Panc1 (cell line): ENCODE measurements at regions not wholly inside any gene's neighbourhood (a gene's known extent, or its start where the extent isn't known, plus 50 kb on each side); places are given as distances from the start of the nearest gene placed in this dataset.

Experiments
- ATAC-seq: fragments of 200-7000 bp; cut with Tn5 transposase; 2 replicates; pipeline ENCODE4 v1.9.1; 2020; ENCODE audit warnings: mild to moderate bottlenecking, moderate library complexity
- BruUV-seq: library from RNA; stranded (reverse); fragments of 400-500 nt; replicated peaks from 2 replicates; lab custom pipeline; 2021; lab: Mats Ljungman, UMichigan
- CTCF ChIA-PET: fragments of 300-600 bp; sonication (Branson Sonifier 250); formaldehyde crosslinking; loops from one replicate; lab custom pipeline; 2022; ENCODE audit warnings: antibody characterized with exemption; lab: Charles Lee
- POLR2A ChIA-PET: fragments of 300-600 bp; sonication (Branson Sonifier 250); formaldehyde crosslinking; loops from one replicate; lab custom pipeline; 2022; ENCODE audit warnings: antibody characterized with exemption; lab: Charles Lee
- DNase-seq: peaks from one replicate; pipeline ENCODE4 v3.0.0-alpha.2; 2010; ENCODE audit warnings: low read depth, low spot score
- H3K27ac ChIP-seq: 2 replicates; pipeline ENCODE4 v1.5.1; 2011; ENCODE audit warnings: mild to moderate bottlenecking, low read length, inconsistent platforms
- H3K27me3 ChIP-seq: fragments of 200-500 bp; sonication (Bioruptor generic); 2 replicates; pipeline ENCODE4 v1.6.0; 2014; ENCODE audit warnings: low read length, inconsistent platforms; ENCODE audit not compliant: control insufficient read depth, insufficient read depth
- H3K36me3 ChIP-seq: fragments of 200-500 bp; sonication (Bioruptor generic); 2 replicates; pipeline ENCODE4 v1.5.1; 2014; ENCODE audit warnings: inconsistent platforms, mild to moderate bottlenecking, low read length, moderate library complexity; ENCODE audit not compliant: control insufficient read depth, insufficient read depth
- H3K4me1 ChIP-seq: 2 replicates; pipeline ENCODE4 v1.5.1; 2011; ENCODE audit warnings: inconsistent platforms, mild to moderate bottlenecking, low read length, moderate library complexity; ENCODE audit not compliant: control insufficient read depth, insufficient read depth
- H3K4me3 ChIP-seq, 2 experiments: 2 replicates each; pipeline ENCODE4 v1.5.1; 2011 to 2012; ENCODE audit warnings: low read depth in 2 of 2, low read length in 2 of 2, mild to moderate bottlenecking in 2 of 2, inconsistent platforms in 1 of 2, moderate library complexity in 1 of 2
- H3K9me3 ChIP-seq: fragments of 200-500 bp; sonication (Bioruptor generic); 2 replicates; pipeline ENCODE4 v1.5.1; 2014; ENCODE audit warnings: low read depth, mild to moderate bottlenecking, inconsistent platforms, low read length, moderate library complexity; ENCODE audit not compliant: control insufficient read depth, insufficient read depth
- POLR2AphosphoS5 ChIP-seq: IDR thresholded peaks from 2 replicates; pipeline ENCODE4 v1.6.1; 2012; ENCODE audit warnings: mild to moderate bottlenecking, low read depth, low read length, moderate library complexity
- SIN3A ChIP-seq: IDR thresholded peaks from 2 replicates; pipeline ENCODE4 v1.6.1; 2012; ENCODE audit warnings: low read depth, mild to moderate bottlenecking, low read length, moderate library complexity, borderline replicate concordance; ENCODE audit not compliant: insufficient read depth
- TCF7L2 ChIP-seq: IDR thresholded peaks from 2 replicates; pipeline ENCODE4 v1.6.1; 2011; ENCODE audit warnings: mild to moderate bottlenecking, low read depth, low read length, inconsistent platforms
- in situ Hi-C: cut with HindIII; loops from 2 replicates; pipeline ENCODE4 v1.10.0; 2016; ENCODE audit warnings: low sequenced_read_pairs, low pct_unique_long_range_greater_than_20kb
- intact Hi-C: fragments of 100-400 bp; cut with micrococcal nuclease; formaldehyde crosslinking; loops from one replicate; pipeline ENCODE4 v1.10.0; 2022; ENCODE audit not compliant: unreplicated experiment
- TF ChIP-seq, protein P1 (sequence below), 2 experiments: IDR thresholded peaks; 2 replicates each; pipeline ENCODE4 v1.6.1; 2011 to 2012; ENCODE audit warnings: low read depth in 2 of 2, control low read depth in 1 of 2, low read length in 1 of 2, mild to moderate bottlenecking in 1 of 2, moderate library complexity in 1 of 2; ENCODE audit not compliant: insufficient read depth in 1 of 2
- TF ChIP-seq, protein P2 (sequence below): fragments of 450-650 bp; IDR thresholded peaks from 2 replicates; pipeline ENCODE4 v1.5.1; 2017; ENCODE audit warnings: mild to moderate bottlenecking

DNA sequence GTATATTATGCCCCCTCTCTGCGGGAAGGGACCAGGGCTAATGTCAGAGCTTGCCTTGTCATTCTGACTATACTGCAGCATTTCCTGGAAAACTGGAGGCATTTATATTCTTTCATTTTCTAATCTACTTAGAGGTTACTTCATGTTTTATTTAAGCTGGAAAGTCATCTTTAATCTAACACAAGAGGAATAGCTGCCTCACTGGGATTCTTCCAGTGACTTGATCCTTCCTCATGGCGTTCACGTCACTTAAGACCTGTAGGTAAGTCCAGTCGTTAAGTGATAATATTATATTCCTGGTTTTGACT is 727.6 kb upstream of the DDX18 start:
- POLR2A ChIA-PET, result no interaction called here
- in situ Hi-C loops, result no loop called here
- TF ChIP-seq POLR2AphosphoS5, result no peak
- TF ChIP-seq TCF7L2, result no peak
- TF ChIP-seq, protein P1, sequence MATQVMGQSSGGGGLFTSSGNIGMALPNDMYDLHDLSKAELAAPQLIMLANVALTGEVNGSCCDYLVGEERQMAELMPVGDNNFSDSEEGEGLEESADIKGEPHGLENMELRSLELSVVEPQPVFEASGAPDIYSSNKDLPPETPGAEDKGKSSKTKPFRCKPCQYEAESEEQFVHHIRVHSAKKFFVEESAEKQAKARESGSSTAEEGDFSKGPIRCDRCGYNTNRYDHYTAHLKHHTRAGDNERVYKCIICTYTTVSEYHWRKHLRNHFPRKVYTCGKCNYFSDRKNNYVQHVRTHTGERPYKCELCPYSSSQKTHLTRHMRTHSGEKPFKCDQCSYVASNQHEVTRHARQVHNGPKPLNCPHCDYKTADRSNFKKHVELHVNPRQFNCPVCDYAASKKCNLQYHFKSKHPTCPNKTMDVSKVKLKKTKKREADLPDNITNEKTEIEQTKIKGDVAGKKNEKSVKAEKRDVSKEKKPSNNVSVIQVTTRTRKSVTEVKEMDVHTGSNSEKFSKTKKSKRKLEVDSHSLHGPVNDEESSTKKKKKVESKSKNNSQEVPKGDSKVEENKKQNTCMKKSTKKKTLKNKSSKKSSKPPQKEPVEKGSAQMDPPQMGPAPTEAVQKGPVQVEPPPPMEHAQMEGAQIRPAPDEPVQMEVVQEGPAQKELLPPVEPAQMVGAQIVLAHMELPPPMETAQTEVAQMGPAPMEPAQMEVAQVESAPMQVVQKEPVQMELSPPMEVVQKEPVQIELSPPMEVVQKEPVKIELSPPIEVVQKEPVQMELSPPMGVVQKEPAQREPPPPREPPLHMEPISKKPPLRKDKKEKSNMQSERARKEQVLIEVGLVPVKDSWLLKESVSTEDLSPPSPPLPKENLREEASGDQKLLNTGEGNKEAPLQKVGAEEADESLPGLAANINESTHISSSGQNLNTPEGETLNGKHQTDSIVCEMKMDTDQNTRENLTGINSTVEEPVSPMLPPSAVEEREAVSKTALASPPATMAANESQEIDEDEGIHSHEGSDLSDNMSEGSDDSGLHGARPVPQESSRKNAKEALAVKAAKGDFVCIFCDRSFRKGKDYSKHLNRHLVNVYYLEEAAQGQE (IDR thresholded peaks at IDR 0.05; ENCODE audit: insufficient read depth in 1 of 2, low read depth in 2 of 2, low read length in 1 of 2), result no peak
- TF ChIP-seq, protein P2, sequence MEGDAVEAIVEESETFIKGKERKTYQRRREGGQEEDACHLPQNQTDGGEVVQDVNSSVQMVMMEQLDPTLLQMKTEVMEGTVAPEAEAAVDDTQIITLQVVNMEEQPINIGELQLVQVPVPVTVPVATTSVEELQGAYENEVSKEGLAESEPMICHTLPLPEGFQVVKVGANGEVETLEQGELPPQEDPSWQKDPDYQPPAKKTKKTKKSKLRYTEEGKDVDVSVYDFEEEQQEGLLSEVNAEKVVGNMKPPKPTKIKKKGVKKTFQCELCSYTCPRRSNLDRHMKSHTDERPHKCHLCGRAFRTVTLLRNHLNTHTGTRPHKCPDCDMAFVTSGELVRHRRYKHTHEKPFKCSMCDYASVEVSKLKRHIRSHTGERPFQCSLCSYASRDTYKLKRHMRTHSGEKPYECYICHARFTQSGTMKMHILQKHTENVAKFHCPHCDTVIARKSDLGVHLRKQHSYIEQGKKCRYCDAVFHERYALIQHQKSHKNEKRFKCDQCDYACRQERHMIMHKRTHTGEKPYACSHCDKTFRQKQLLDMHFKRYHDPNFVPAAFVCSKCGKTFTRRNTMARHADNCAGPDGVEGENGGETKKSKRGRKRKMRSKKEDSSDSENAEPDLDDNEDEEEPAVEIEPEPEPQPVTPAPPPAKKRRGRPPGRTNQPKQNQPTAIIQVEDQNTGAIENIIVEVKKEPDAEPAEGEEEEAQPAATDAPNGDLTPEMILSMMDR, result no peak
- TF ChIP-seq SIN3A, result no peak
- Histone ChIP-seq H3K36me3 (no peaks in the 10 kb centered on the region), H3K27me3 (no peaks in the 10 kb centered on the region), H3K4me1 (no peaks in the 10 kb centered on the region), H3K4me3 (no peak overlapping the region), H3K9me3 (no peaks in the 10 kb centered on the region), H3K27ac (no peak overlapping the region)
- DNase-seq (no peak), ATAC-seq (no peak)
- CTCF ChIA-PET, result interaction anchor here (0.6 kb wide), 1 partner anchor 207 kb away, joined by 3 read pairs; no protein-coding TSS in a partner anchor
- intact Hi-C loops, result no loop called here
- BruUV-seq, result no TSS peak

DNA sequence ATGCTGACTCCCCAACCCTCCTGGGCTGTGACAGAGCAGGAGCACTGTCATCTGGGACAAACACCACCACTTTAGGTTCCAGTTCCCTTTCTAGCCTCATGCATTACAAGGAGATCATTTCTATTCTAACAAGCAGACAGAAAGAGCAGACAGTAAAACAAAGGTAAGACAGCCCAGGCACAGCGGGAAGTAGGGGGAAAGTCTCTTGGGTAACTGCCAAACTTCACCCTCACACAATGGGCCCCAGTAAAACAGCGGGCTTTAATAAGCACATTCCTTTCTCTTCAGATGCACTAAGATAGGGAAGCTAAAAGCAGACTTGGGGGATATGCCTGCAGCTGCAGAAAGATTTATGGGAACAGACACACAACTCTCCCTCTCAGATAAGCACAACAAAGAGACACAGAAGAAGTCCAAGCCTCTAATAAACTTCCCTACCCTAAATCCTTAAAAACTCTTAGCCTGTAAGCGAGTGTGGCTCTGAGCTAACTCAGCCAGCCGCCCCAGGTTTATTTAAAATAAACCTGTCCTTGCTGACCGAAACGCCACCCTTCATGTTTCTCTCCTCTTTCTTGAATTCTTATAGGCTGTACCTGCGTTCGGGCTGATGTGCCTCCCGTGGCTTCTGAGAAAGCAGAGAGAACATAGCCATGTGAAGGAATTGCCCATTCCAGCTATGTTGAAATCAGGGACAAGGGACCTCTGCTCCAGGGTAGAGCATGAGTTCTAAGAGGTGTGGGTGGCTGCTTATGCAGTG is 726.8 kb upstream of the DDX18 start:
- TF ChIP-seq, protein P1 (IDR thresholded peaks at IDR 0.05; ENCODE audit: insufficient read depth in 1 of 2, low read depth in 2 of 2, low read length in 1 of 2), result no peak
- TF ChIP-seq POLR2AphosphoS5, result no peak
- no peak for TF ChIP-seq TCF7L2
- no peak for TF ChIP-seq SIN3A
- TF ChIP-seq, protein P2, result no peak
- Histone ChIP-seq H3K27ac (no peak overlapping the region), H3K9me3 (no peaks in the 10 kb centered on the region), H3K4me3 (no peak overlapping the region), H3K36me3 (no peaks in the 10 kb centered on the region), H3K4me1 (no peaks in the 10 kb centered on the region), H3K27me3 (no peaks in the 10 kb centered on the region)
- POLR2A ChIA-PET, result no interaction called here
- ATAC-seq, result no peak
- CTCF ChIA-PET, result no interaction called here
- BruUV-seq, result no TSS peak
- intact Hi-C loops (no loop called here), in situ Hi-C loops (no loop called here)
- DNase-seq, result no peak
